HG02798 (cell line): ENCODE measurements at regions not wholly inside any gene's neighbourhood (a gene's known extent, or its start where the extent isn't known, plus 50 kb on each side); places are given as distances from the start of the nearest gene placed in this dataset.

Experiments
- ATAC-seq: cut with Tn5 transposase; IDR thresholded peaks from one replicate; pipeline ENCODE4 v1.9.1; 2021; ENCODE audit warnings: mild to moderate bottlenecking; ENCODE audit not compliant: unreplicated experiment, poor library complexity

- ATAC-seq, result no peak
These were observed 73.9 kb downstream of the WNT5A start for GRCh38 chr3:55413236-55413635.

GRCh38 chr3:55412545-55412944, 74.6 kb downstream of the WNT5A start:
- ATAC-seq, result no peak

DNA sequence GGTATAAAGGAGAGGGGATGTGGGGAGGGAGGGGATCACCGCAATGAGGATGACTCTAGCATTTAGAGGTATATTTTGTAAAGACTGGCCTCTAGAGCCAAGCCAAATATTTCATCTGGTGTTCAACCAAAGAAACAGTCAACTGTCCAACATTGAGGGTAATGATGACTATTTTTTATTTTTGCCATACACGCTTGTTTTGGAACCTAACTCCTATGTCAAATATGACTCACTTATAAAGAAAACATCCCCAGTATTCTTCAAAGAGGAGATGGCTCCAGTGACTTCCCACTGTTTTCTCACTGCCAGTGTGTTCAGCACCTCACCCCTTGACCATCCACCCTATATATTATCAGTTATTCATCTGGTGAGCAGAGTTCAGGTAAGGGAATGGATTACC, 77.3 kb downstream of the WNT5A start:
- ATAC-seq, result no peak

DNA sequence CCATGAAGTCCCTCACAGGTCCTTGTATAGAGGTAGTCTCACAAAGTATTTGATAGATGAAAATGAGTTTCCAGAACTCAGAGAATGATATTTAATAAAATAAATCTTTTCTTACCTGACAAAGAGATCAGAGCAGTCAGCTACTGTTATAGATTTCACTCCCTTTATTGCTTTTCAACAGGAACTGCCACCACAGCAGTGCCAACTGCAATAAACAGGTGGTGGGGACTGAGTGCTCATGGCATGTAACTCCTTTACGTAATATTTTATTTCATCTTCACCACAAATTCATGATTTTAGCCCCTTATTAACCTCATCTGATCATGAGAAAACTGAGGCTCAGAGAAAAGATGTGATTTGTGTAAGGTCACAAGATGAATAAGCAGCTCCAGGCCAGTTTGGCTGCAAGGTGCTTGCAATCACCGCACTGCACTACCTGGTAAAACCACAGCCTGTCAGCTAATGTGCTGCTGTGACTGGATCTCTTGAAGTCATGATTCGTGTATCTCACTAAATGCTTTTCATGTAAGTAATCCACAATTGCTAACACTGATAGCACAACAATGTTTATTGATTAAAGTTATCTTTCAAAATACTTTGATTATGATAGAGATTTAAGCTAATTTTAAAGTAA, 78.8 kb downstream of the WNT5A start:
- ATAC-seq, result no peak

GRCh38 chr3:55407426-55407820, 79.7 kb downstream of the WNT5A start:
- no peak for ATAC-seq

DNA sequence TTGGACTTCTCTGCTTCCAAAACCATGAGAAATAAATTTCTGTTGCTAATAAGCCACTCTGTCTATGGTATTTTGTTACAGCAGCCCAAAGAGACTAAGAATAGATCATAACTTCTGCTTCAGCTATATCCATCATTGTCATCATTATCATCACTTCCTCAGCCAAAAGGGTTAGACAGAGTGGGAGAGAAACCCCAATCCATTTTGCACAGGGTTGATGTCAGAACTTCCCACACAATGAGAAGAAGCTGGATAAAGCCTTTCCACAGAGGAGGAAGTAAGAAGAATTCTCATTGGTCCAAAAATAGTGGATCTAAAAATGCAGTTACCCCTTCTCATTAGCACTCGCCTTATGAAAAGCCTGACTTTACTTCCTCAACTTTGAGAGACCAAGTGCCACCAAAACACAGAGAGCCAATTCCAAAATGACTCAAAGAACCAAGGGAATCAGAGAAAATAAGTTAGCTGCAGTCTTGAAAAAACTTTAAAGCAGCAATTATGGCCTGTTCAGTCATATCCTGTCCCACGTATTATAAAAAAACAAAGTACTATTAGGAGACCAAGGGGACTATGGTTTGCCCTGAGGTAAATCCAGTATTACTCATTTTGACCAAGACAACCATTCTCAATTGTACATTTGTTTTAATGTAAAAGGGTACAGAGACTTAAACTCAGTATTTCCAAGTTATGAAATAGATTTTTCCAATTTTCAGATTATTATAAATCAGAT, 80.2 kb downstream of the WNT5A start:
- ATAC-seq, result no peak

GRCh38 chr3:55405436-55405835, 81.7 kb downstream of the WNT5A start:
- ATAC-seq, result no peak

DNA sequence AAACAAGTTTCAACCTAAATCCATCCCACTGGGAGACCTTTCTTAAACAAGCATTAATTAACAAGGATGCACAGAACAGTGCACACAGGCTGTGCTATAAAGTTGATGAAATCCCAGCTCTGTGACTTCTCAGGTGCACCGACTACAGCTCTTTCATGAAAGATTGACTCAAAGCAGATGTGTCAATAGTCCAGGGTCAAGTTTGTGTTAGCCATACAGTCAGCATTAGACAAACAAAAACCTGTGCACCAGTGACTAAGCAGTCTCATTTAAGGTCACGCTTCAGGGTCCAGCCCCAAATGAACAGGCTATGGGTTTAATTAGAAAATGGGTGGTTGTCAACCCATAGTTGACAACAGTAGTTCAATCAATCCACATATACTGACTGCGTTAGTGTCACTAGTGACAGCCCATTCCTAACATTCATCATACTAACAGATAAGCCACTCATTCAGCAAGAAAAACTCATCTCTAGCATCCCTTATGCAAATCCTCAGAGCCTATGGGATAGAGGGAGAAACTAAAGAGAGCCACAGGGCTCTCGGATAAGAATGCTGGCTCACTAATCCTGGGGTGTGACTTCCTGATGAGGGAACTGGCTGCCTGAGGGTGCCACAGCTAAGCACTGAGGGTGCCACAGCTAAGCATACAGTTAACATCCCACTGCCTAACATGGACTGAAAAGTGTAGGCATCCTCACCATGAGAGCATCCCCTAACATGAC, 84.1 kb downstream of the WNT5A start:
- no peak for ATAC-seq

- no peak for ATAC-seq
These were observed 106.5 kb downstream of the WNT5A start for GRCh38 chr3:55380561-55380960.

DNA sequence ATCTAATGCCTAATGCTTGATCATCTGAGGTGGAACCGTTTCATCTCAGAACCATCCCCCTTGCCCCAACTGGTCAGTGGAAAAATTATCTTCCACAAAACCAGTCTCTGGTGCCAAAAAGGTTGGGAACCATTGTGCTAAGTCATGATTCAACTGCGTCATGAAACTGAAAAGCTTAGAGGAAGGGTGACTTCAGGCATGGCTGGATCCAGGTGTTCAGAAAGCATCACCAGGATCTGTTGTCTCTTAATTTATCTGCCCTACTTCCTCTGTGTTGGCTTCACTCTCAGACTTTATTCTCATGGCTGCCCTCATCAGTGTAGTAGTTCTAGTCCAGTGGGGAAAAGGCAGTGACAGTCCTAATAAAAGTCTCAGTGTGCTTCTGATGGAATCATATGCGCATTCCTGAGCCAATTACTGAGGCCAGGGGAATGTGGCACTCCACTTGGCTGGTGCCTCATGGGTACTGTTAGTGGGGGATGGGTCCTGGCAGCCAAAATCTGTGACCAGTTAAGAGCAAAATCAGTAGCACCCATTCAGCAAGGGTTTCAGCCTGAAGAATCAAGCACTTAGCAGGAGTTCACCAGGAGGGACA, 110.3 kb downstream of the WNT5A start:
- ATAC-seq, result no peak

DNA sequence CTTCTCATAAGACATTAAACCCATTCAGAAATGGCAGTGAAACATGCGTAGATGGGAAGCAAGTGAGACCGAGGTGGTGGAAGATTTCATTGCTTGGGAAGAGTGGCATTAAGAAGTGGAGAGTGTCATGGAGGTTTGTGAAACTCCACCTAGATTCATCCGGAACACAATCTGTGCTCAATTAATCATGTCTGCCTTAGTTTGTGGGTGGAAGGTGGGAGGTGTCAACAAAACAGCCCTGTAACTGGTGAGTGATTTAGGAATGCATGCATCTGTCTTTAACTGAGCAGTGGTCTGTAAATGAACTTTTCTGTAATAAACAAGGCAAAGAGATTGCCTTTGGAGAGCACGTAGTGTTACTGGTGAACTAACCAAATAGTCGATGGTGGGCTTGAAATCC, 113.7 kb downstream of the WNT5A start:
- no peak for ATAC-seq

DNA sequence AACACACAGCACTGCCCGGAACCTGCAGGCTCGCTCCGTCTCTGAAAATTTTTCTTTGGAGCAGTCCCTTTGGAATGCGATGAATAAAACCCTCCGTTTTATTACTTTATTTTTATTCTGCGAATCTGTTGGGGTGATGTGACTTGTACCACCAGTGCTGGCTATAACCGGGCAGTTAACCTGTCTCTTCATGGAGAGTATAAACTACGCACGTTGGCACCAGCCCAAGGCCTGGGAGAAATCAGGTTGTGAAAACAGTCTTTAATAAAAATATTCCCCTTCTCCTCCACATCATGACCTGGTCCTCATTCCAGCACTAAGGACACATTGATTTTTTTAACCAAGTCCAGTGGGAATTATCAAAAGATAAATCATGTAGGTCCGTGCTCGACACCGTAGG, 116.8 kb downstream of the WNT5A start:
- no peak for ATAC-seq

DNA sequence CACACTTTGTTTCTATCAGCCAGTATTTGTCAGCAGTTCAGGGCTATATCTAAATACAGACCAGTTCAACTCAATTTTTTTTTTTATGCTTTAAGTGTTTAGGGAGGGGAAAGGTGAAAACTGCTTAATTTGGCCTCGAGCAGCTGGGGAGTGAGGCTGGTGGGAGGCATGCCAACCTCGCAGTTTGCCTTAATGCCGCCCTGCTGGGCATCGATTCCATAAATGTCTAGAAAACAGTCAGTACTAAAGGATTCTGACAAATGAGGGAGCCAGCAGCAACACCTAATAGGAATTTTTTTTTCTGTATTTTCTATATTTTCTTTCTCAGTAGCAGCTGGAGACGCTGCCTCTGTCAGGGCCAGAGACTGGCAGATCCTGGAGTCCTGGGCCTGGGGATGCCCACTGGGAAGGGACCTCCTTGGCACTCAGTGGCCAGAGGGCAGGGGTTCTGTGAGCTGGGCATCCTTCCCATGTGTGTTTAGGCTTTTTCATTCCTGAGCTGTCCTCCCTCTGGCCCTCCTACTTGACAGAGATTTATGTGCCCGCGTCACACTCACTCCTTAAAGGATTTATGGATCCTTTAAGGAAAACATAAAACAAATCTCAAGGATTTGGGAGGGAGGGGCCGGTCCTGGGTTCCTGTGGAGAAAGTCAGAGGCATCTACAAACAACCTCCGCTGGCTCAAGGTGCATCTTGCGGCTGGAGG, 117.8 kb downstream of the WNT5A start:
- no peak for ATAC-seq

DNA sequence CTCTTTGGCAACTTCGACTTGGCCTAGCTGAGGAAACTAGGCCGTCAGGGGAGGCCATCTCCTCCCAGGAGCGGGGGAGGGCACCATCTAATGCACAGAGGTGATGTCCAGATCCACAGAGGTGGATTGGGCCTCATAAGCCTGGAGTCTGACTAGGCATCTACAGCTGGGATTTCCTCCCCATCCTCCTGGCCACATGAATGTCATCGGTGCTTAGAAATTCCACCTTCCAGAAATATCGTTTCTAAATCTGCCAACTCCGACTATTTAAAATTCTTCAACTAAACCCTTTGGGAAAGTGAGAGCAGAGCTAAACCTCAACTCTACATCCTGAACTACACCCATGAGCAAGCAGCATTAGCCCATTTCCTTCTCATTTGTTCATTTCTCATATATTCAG, 118.7 kb downstream of the WNT5A start:
- no peak for ATAC-seq

DNA sequence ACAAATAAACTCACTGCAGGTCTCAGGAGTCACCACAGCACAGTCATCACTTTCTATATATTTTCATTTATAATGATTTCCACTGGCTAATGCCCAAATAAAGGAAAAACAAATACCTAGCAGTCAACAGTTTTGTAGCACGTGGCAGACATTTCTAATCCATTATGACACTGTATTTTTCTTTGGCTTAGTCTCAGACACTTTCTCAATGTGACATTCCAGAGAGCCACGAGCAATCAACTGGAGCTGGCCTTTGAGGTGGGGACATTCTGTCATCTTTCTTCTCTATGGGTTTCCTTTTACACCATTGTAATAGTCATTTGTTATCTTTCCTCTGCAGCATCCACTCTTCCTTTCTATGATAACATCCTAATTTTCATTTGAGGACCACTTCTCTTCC, 119.7 kb downstream of the WNT5A start:
- ATAC-seq, result no peak

DNA sequence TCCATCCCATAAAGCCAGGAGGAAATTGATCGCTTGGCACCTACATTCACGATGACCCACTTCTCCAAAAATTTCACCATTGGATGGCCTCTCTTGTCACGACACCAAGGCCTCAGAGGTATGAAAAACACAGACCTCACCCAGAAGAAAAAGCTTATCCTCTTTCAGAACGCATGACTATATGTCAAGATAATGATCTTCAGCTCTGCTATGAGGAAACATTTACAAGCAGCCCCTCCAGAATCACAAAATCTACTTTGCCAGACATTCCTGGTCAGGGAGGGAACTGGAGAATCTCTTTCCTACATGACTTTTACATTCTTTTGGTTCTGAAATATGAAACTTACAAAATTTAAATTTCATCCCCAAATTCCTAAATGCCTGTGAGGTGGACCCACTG, 122.7 kb downstream of the WNT5A start:
- ATAC-seq, result no peak

DNA sequence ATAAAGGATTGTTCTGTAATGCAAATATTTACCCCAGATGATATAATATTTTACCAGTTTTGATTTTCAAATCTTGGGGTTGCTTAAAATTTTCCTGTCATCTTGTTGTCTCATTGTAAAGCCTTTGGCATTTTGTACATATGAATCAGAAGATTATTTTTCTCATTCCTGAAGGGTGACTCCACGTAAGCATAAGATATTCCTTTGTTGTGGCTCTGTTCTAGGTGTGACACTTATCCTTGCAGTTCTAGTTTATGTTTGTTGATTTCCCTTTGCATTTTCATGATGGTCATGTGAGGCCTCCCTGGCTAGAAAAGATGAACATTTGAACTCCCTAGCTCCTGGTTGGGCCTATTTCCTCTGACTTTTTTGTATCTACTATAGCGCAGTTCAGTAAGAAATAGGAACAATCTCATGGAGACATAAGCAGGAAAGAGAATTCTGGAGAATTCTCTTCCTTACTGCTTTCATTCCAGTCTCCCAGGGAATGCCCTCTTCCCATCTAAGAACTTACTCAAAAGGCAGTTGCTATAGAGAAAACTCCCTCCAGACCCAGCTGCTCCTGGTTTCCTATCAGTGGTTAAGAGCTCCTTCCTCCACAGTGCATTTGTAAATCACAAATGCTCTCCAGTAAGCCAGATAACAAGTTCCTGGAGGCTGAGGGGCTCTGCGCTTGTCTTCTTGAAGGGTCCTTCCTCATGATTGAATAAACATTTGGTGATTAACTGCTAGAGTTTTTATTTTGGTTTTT, 124.7 kb downstream of the WNT5A start:
- ATAC-seq, result no peak

DNA sequence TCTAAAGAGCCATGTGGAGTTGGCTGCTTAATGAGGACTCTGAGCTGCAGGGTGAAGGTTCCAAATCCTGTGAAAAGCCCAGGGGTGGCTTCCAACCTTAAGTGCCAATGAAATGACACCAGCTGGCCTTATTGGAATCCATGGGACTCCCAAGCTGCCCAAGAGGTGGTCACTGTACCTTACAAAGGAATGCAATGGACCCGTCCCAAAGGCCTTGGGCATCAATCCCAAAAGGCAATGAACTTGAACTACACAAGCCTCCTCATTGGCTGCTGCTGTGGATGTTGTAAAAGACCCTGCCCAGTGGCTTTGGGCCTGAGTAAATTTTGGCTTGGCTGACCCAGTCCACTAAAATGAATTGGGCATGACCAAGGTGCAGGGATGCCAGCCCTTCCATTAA, 129.3 kb downstream of the WNT5A start:
- ATAC-seq, result no peak

- no peak for ATAC-seq
These were observed 134.4 kb downstream of the WNT5A start for GRCh38 chr3:55352668-55353067.

DNA sequence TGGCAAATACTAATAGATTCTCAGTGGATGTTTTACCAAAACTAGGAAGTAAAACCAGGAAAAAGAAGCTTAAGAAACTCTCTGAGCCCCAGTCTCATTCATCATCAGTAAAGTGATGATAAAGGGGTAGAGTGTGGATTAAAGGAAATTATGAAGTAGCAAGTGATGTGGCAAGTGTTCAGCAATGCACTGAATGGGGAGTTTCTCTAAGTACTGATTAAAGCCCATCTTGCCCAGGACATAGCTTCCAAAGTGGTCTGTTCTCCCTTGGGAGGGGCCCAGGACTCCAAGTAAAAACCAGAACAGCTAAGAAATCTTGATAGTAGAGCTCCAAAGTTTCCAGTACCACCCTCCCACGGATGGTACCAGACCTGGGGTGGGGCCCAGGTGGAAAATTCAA, 137.3 kb downstream of the WNT5A start:
- ATAC-seq, result no peak
